WERI-Rb-1 (cell line): ENCODE measurements at regions not wholly inside any gene's neighbourhood (a gene's known extent, or its start where the extent isn't known, plus 50 kb on each side); places are given as distances from the start of the nearest gene placed in this dataset.

ENCODE experiments used
- DNase-seq: peaks from one replicate; pipeline ENCODE4 v3.0.0-alpha.2; 2020
- H3K27ac ChIP-seq: fragments of 250-450 bp; sonication (Bioruptor Pico); 2 replicates; pipeline ENCODE4 v1.5.1; 2020; ENCODE audit warnings: mild to moderate bottlenecking, moderate library complexity
- H3K27me3 ChIP-seq: fragments of 250-450 bp; sonication (Bioruptor Pico); 2 replicates; pipeline ENCODE4 v1.5.1; 2021; ENCODE audit warnings: mild to moderate bottlenecking, low read depth, moderate library complexity; ENCODE audit not compliant: insufficient read depth, severe bottlenecking
- H3K36me3 ChIP-seq: fragments of 250-450 bp; sonication (Bioruptor Pico); 2 replicates; pipeline ENCODE4 v1.5.1; 2020; ENCODE audit warnings: mild to moderate bottlenecking, moderate library complexity
- H3K4me3 ChIP-seq: 2 replicates; pipeline ENCODE4 v1.5.1; 2011; ENCODE audit warnings: low read depth, mild to moderate bottlenecking, control low read depth, low read length
- H3K9me3 ChIP-seq: fragments of 250-450 bp; sonication (Bioruptor Pico); 2 replicates; pipeline ENCODE4 v1.5.1; 2021; ENCODE audit warnings: mild to moderate bottlenecking, moderate library complexity; ENCODE audit not compliant: severe bottlenecking
- CTCF ChIP-seq: IDR thresholded peaks from 2 replicates; pipeline ENCODE4 v1.5.1; 2011; ENCODE audit warnings: low read depth, mild to moderate bottlenecking, control low read depth, inconsistent platforms, low read length

DNA sequence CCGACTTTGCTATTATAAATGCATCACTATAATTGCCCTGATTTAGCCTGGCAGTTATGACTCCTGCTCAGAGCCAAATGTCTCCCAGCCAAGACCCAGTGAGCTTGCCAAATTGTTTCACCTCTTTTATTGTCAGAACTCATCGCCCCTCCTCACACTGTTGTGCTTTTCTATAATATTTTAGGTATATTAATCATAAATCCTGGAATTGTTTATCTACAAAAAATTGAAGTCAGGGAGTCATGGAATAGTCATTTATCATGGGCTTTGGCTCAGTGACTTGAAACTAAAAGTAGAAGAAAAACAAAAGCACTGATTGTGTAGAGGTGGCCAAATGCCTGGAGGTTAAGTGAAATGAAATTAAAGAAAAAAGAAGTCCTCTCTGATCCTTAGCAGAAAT, 85.6 kb downstream of the PFDN4 start:
- Histone ChIP-seq H3K9me3 (no peaks in the 10 kb centered on the region), H3K36me3 (no peaks in the 10 kb centered on the region), H3K27ac (no peak overlapping the region), H3K4me3 (no peak overlapping the region), H3K27me3 (peaks cover 50% of the 10 kb centered on the region)
- no peak for DNase-seq
- TF ChIP-seq CTCF: no peak

DNA sequence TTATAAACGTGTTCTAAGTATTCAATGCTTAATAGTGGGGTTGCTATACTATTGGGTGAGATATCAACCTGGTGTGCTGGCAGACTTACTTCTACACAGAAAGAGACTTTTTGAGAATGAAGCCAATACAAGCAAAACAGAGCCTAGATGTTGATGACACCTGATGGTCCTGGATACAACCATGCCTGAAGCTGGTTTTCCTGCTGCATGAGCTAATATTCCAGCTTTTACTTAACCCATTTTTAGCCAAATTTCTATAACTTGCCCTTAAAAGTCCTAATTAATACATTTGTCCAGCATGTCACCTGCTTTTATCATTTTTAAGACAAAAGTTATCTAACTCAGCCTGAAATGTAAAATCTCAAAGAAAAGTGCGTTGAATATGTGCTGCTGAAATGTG, 86.2 kb downstream of the PFDN4 start:
- Histone ChIP-seq H3K27me3 (peaks cover 54% of the 10 kb centered on the region), H3K4me3 (no peak overlapping the region), H3K27ac (no peak overlapping the region), H3K36me3 (no peaks in the 10 kb centered on the region), H3K9me3 (no peaks in the 10 kb centered on the region)
- DNase-seq: no peak
- no peak for TF ChIP-seq CTCF

DNA sequence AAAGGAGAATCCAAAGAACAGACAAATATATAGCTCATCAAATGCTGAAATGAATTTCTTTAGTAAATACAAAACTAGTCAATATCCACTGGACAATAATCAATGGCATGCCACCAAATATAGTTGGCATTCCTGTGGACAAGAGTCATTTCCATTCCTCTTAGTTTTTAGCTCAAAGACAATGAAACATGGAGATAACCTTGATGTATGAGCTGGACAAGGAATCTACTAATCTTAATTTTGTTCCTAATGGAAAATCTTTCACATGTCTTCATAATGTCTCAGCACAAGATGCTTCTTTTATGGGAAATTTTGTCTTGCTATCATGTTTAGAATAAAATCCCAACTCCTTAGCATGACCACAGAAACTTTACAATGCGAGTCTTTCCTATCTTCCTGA, 87.8 kb downstream of the PFDN4 start:
- H3K9me3 ChIP-seq: no peaks in the 10 kb centered on the region
- H3K27ac ChIP-seq: no peak overlapping the region
- no peak for DNase-seq
- no peak for TF ChIP-seq CTCF
- H3K27me3 ChIP-seq: peaks cover 56% of the 10 kb centered on the region
- no peak overlapping the region for H3K4me3 ChIP-seq
- H3K36me3 ChIP-seq: no peaks in the 10 kb centered on the region

GRCh38 chr20:54305421-54305820, 97.5 kb downstream of the PFDN4 start:
- Histone ChIP-seq H3K27ac (no peak overlapping the region), H3K36me3 (no peaks in the 10 kb centered on the region), H3K27me3 (peaks cover 71% of the 10 kb centered on the region), H3K9me3 (no peaks in the 10 kb centered on the region), H3K4me3 (no peak overlapping the region)
- no peak for DNase-seq
- TF ChIP-seq CTCF: no peak

- TF ChIP-seq CTCF: no peak
- no peak overlapping the region for H3K4me3 ChIP-seq
- no peaks in the 10 kb centered on the region for H3K9me3 ChIP-seq
- no peak overlapping the region for H3K27ac ChIP-seq
- DNase-seq: no peak
- H3K36me3 ChIP-seq: no peaks in the 10 kb centered on the region
- peaks cover 77% of the 10 kb centered on the region for H3K27me3 ChIP-seq
Observed at GRCh38 chr20:54306985-54307710, 99.3 kb downstream of the PFDN4 start.

- Histone ChIP-seq H3K36me3 (no peaks in the 10 kb centered on the region), H3K27me3 (peaks cover 80% of the 10 kb centered on the region), H3K9me3 (no peaks in the 10 kb centered on the region), H3K27ac (no peak overlapping the region), H3K4me3 (no peak overlapping the region)
- no peak for TF ChIP-seq CTCF
- DNase-seq: no peak
Observed at GRCh38 chr20:54308804-54309203, 100.9 kb downstream of the PFDN4 start.
